ENCODE measurements at regions not wholly inside any gene's neighbourhood (a gene's known extent, or its start where the extent isn't known, plus 50 kb on each side); places are given as distances from the start of the nearest gene placed in this dataset.
"Not testable (repeated sequence)": the region's sequence is repeated elsewhere in the genome, so short reads cannot be mapped to it uniquely, and the experiment has no call there.

DNA sequence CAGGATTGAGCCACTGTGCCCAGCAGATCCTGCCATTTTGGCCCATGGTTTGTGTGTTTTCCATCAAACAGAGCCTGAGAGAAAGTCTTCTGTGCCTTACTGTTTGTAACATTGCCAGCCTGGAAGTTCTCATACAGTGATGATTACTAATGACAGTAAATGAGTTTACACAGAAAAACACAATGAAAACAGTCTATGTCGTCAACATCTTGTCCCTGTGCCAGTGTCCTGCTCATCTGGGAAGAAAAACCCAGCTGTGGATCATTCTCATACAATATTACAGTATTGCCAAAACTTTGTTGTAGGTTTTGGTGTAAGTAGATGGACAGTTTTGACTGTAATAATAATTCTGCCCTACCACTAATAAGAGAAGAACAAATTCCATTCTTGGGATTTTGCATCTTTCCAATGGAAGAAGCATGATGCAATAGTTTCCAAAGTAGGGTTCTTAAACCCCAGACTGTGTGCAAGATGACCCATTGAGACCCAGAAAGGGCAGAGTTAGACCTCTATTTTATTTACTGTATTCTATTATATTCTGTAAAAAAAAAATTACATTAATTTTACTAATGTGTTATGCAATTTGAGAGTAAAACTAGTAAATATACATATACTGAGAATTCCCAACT is 135.0 kb upstream of the JARID2 start:
- Histone ChIP-seq H3K27ac (no peak overlapping the region), H3K36me3 (no peaks in the 10 kb centered on the region), H3K4me1 (ENCODE audit: insufficient read depth) (no peaks in the 10 kb centered on the region), H3K9me3 (no peaks in the 10 kb centered on the region), H3K4me3 (no peak overlapping the region), H3K27me3 (no peaks in the 10 kb centered on the region)
- DNase-seq = no peak
- intact Hi-C loops (cut with DNase I) = no loop called here
- TF ChIP-seq POLR2A (IDR thresholded peaks at IDR 0.05) (no peak), EP300 (IDR thresholded peaks at IDR 0.05) (no peak)
- TF ChIP-seq, protein P1, sequence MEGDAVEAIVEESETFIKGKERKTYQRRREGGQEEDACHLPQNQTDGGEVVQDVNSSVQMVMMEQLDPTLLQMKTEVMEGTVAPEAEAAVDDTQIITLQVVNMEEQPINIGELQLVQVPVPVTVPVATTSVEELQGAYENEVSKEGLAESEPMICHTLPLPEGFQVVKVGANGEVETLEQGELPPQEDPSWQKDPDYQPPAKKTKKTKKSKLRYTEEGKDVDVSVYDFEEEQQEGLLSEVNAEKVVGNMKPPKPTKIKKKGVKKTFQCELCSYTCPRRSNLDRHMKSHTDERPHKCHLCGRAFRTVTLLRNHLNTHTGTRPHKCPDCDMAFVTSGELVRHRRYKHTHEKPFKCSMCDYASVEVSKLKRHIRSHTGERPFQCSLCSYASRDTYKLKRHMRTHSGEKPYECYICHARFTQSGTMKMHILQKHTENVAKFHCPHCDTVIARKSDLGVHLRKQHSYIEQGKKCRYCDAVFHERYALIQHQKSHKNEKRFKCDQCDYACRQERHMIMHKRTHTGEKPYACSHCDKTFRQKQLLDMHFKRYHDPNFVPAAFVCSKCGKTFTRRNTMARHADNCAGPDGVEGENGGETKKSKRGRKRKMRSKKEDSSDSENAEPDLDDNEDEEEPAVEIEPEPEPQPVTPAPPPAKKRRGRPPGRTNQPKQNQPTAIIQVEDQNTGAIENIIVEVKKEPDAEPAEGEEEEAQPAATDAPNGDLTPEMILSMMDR (IDR thresholded peaks at IDR 0.05) = no peak
- WGBS, 3 donors = 44 to 60% (median 45%) methylated on average over 1 of the region's 1 CpG

DNA sequence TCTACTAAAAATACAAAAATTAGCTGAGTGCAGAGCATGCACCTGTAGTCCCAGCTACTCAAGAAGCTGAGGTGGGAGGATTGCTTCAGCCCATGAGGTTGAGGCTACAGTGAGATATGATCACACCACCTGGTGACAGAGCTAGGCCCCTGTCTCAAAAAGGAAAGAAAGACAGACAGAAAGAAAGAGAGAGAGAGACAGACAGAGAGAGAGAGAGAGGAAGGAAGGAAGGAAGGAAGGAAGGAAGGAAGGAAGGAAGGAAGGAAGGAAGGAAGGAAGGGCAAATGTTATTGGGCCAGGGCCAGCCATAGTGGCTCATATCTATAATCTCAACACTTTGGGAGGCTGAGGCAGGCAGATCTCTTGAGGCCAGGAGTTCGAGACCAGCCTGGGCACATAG is 134.3 kb upstream of the JARID2 start:
- intact Hi-C loops (cut with DNase I) = not testable (repeated sequence)

DNA sequence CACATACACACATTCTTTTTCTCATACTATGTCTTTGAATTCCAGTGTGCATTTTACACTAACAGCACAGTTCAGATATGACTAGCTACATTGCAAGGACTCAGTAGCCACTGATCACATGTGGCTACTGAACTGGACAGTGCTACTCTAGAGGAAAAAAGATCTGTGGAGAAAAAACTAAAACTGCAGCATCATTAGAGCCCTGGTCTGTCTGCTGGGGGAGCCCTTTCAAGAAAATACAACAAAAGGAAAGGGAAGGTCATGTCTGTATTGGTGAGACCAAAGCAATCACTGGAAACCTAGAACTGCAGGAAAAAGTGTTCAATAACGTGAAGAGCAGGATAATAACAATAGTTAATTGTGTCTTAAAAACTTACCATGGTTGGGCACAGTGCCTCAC is 132.3 kb upstream of the JARID2 start:
- Histone ChIP-seq H3K4me3 (no peak overlapping the region), H3K27me3 (no peaks in the 10 kb centered on the region), H3K36me3 (no peaks in the 10 kb centered on the region), H3K9me3 (no peaks in the 10 kb centered on the region), H3K4me1 (ENCODE audit: insufficient read depth) (no peaks in the 10 kb centered on the region), H3K27ac (no peak overlapping the region)
- TF ChIP-seq POLR2A (IDR thresholded peaks at IDR 0.05) (no peak), EP300 (IDR thresholded peaks at IDR 0.05) (no peak)
- TF ChIP-seq, protein P1 (IDR thresholded peaks at IDR 0.05) = no peak
- no peak for DNase-seq
- WGBS, 3 donors = 61 to 70% (median 65%) methylated on average over 1 of the region's 1 CpG
- intact Hi-C loops (cut with DNase I) = no loop called here

More for the DNA sequence above, 134.3 kb upstream of the JARID2 start:
- WGBS, 3 donors = 86 to 94% (median 88%) methylated on average over 1 of the region's 1 CpG
- not testable (repeated sequence) for H3K9me3 ChIP-seq; H3K4me1 ChIP-seq (ENCODE audit: insufficient read depth); H3K36me3 ChIP-seq; H3K27ac ChIP-seq; H3K27me3 ChIP-seq; H3K4me3 ChIP-seq; DNase-seq

DNA sequence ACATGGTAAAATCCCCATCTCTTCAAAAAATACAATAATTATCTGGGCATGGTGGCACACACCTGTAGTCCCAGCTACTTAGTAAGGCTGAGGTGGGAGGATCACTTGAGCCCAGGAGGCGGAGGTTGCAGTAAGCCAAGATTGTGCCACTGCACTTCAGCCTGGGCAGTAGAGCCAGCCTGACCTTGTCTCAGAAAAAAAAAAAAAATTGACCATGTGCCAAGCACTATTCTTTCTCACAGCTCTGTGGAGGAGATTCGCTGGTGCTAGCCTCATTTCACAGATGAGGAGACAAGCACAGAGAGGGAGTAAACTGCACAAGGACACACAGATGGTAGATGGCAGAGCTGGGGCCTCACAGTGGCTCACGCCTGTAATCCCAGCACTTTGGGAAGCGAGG is 131.8 kb upstream of the JARID2 start:
- 78 to 84% (median 80%) methylated on average over 4 of the region's 4 CpGs for WGBS, 3 donors
- Histone ChIP-seq H3K27me3 (no peaks in the 10 kb centered on the region), H3K27ac (no peak overlapping the region), H3K4me3 (no peak overlapping the region), H3K4me1 (ENCODE audit: insufficient read depth) (no peaks in the 10 kb centered on the region), H3K36me3 (no peaks in the 10 kb centered on the region), H3K9me3 (no peaks in the 10 kb centered on the region)
- no peak for TF ChIP-seq POLR2A (IDR thresholded peaks at IDR 0.05)
- TF ChIP-seq, protein P1 (IDR thresholded peaks at IDR 0.05) = no peak
- no peak for TF ChIP-seq EP300 (IDR thresholded peaks at IDR 0.05)
- intact Hi-C loops (cut with DNase I) = no loop called here
- DNase-seq = no peak

DNA sequence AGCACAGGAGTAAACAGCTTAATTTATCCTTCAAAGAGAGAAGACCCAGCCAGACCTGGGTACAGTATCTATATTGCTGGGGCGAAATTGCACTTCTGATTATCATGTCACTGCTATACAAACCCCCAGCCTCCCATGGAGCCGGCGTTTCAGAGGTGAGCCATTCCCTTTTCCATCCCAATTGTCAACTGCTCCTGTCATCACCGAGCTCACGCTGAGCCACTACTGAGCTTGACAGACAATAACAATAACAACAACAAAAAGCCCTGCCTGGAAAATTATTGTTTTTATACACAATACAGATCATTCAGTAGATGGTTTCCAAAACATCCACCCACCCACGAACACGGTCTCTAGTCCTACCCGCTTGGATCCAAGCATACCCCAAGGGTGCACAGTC is 129.0 kb upstream of the JARID2 start:
- no peaks in the 10 kb centered on the region for H3K4me1 ChIP-seq (ENCODE audit: insufficient read depth)
- no peaks in the 10 kb centered on the region for H3K9me3 ChIP-seq
- TF ChIP-seq, protein P1 (IDR thresholded peaks at IDR 0.05) = no peak
- TF ChIP-seq POLR2A (IDR thresholded peaks at IDR 0.05) (no peak), EP300 (IDR thresholded peaks at IDR 0.05) (no peak)
- no peak overlapping the region for H3K27ac ChIP-seq
- no peak overlapping the region for H3K4me3 ChIP-seq
- no peaks in the 10 kb centered on the region for H3K36me3 ChIP-seq
- no peaks in the 10 kb centered on the region for H3K27me3 ChIP-seq
- WGBS, 3 donors = 75 to 86% (median 81%) methylated on average over 8 of the region's 8 CpGs
- no peak for DNase-seq
- intact Hi-C loops (cut with DNase I) = no loop called here
